Endothelial cell of umbilical vein (primary cell): ENCODE measurements at regions not wholly inside any gene's neighbourhood (a gene's known extent, or its start where the extent isn't known, plus 50 kb on each side); places are given as distances from the start of the nearest gene placed in this dataset.

Experiments
- BruUV-seq: library from RNA; stranded (reverse); fragments of 400-500 nt; replicated peaks from 2 replicates; lab custom pipeline; 2021; lab: Mats Ljungman, UMichigan
- CTCF ChIA-PET: fragments of 300-600, 350-600 bp; sonication (Branson Sonifier 250); formaldehyde crosslinking; loops from one replicate; lab custom pipeline; 2021; ENCODE audit warnings: antibody characterized with exemption, inconsistent platforms; lab: Charles Lee
- POLR2A ChIA-PET: fragments of 300-600, 350-600 bp; sonication (Branson Sonifier 250); formaldehyde crosslinking; loops from one replicate; lab custom pipeline; 2021; ENCODE audit warnings: antibody characterized with exemption, inconsistent platforms; lab: Charles Lee
- DNase-seq: peaks from one replicate; pipeline ENCODE4 v3.0.0-alpha.2; 2011; ENCODE audit warnings: low read depth, low spot score
- FAIRE-seq: peaks from 2 replicates; lab custom pipeline; 2011; peaks lifted over from hg19 to GRCh38; lab: Jason Lieb, UNC
- H2AFZ ChIP-seq: 2 replicates; pipeline ENCODE4 v1.6.0; 2012; ENCODE audit warnings: low read depth, low read length, control low read depth, inconsistent platforms
- H3K27ac ChIP-seq: 2 replicates; pipeline ENCODE4 v1.5.1; 2011; ENCODE audit warnings: low read depth, mild to moderate bottlenecking, control low read depth, low read length, moderate library complexity; ENCODE audit not compliant: insufficient read depth
- H3K27me3 ChIP-seq, 2 experiments: 2 replicates each; pipeline versions ENCODE4 v1.6.0 to v1.6.1; 2011; ENCODE audit warnings: low read length in 2 of 2, mixed read lengths in 1 of 2; ENCODE audit not compliant: control insufficient read depth in 2 of 2, insufficient read depth in 2 of 2
- H3K36me3 ChIP-seq, 2 experiments: 2 replicates in 1 of 2; 3 replicates in 1 of 2; pipeline ENCODE4 v1.5.1; 2011; ENCODE audit warnings: low read length in 2 of 2, mild to moderate bottlenecking in 1 of 2, moderate library complexity in 1 of 2; ENCODE audit not compliant: control insufficient read depth in 2 of 2, insufficient read depth in 2 of 2; ENCODE audit errors: extremely low read depth in 1 of 2
- H3K4me1 ChIP-seq: 3 replicates; pipeline ENCODE4 v1.5.1; 2011; ENCODE audit warnings: mild to moderate bottlenecking, low read length; ENCODE audit not compliant: control insufficient read depth, insufficient read depth; ENCODE audit errors: extremely low read depth
- H3K4me2 ChIP-seq: 2 replicates; pipeline ENCODE4 v1.6.1; 2011; ENCODE audit warnings: low read length, control low read depth, mixed read lengths; ENCODE audit not compliant: insufficient read depth
- H3K4me3 ChIP-seq, 3 experiments: fragments of 200-600 bp in 1 of 3; sonication (generic), shearing (Covaris generic) in 1 of 3; replicated peaks in 1 of 3; 2 replicates each; pipeline ENCODE4 v1.5.1; 2011 to 2016; ENCODE audit warnings: control low read depth in 3 of 3, low read length in 3 of 3, mild to moderate bottlenecking in 2 of 3, inconsistent platforms in 1 of 3, low read depth in 1 of 3, moderate library complexity in 1 of 3; ENCODE audit not compliant: insufficient read depth in 1 of 3
- H3K79me2 ChIP-seq: 2 replicates; pipeline ENCODE4 v1.6.0; 2012; ENCODE audit warnings: low read length, inconsistent platforms; ENCODE audit not compliant: control insufficient read depth, insufficient read depth
- H3K9ac ChIP-seq: replicated peaks from 2 replicates; pipeline ENCODE3; 2011; ENCODE audit warnings: low read length, control low read depth; ENCODE audit not compliant: insufficient read depth; ENCODE audit errors: extremely low read depth
- H3K9me1 ChIP-seq: replicated peaks from 3 replicates; pipeline ENCODE4 v1.6.0; 2011; ENCODE audit warnings: mild to moderate bottlenecking, low read length; ENCODE audit not compliant: control insufficient read depth, insufficient read depth; ENCODE audit errors: extremely low read depth
- H3K9me3 ChIP-seq: replicated peaks from 2 replicates; pipeline ENCODE4 v1.5.1; 2012; ENCODE audit warnings: low read length, inconsistent platforms; ENCODE audit not compliant: control insufficient read depth, insufficient read depth
- H4K20me1 ChIP-seq: replicated peaks from 2 replicates; pipeline ENCODE3; 2011; ENCODE audit warnings: mild to moderate bottlenecking, low read length; ENCODE audit not compliant: control insufficient read depth, insufficient read depth; ENCODE audit errors: extremely low read depth
- EZH2 ChIP-seq: IDR thresholded peaks from 2 replicates; pipeline ENCODE4 v1.6.1; 2012; ENCODE audit warnings: borderline replicate concordance, low read depth, mild to moderate bottlenecking, moderate library complexity, low read length, inconsistent platforms; ENCODE audit not compliant: severe bottlenecking
- FOS ChIP-seq: IDR thresholded peaks from 2 replicates; pipeline ENCODE4 v1.6.1; 2011; ENCODE audit warnings: mild to moderate bottlenecking, low read length, moderate library complexity, borderline replicate concordance; ENCODE audit not compliant: insufficient read depth
- GATA2 ChIP-seq: IDR thresholded peaks from 2 replicates; pipeline ENCODE4 v1.7.0; 2011; ENCODE audit warnings: low read depth, mild to moderate bottlenecking, moderate library complexity, mixed read lengths, low read length; ENCODE audit not compliant: insufficient read length, insufficient read depth
- JUN ChIP-seq: IDR thresholded peaks from 2 replicates; pipeline ENCODE4 v1.6.1; 2011; ENCODE audit warnings: borderline replicate concordance, low read depth; ENCODE audit not compliant: insufficient read length, insufficient read depth
- MAX ChIP-seq: IDR thresholded peaks from 2 replicates; pipeline ENCODE4 v1.6.1; 2011; ENCODE audit not compliant: insufficient read depth, insufficient read length
- MYC ChIP-seq: IDR thresholded peaks from one replicate; pipeline ENCODE4 v1.6.1; 2011; ENCODE audit warnings: mild to moderate bottlenecking, low read depth, low read length
- POLR2A ChIP-seq: IDR thresholded peaks from 2 replicates; pipeline ENCODE4 v1.6.1; 2012; ENCODE audit warnings: low read depth, mild to moderate bottlenecking, control low read depth, low read length
- POLR2AphosphoS5 ChIP-seq: IDR thresholded peaks from 2 replicates; pipeline ENCODE4 v1.6.1; 2012; ENCODE audit warnings: low read depth, mild to moderate bottlenecking, control low read depth, low read length, moderate library complexity; ENCODE audit not compliant: insufficient read depth
- dilution Hi-C: fragments of 300-500 bp; cut with MboI; formaldehyde crosslinking; loops from one replicate; pipeline ENCODE4 v1.15.0; 2019; ENCODE audit warnings: low sequenced_read_pairs; ENCODE audit not compliant: extremely low pct_ligation_motif_present
- intact Hi-C: fragments of 100-400 bp; cut with micrococcal nuclease; formaldehyde crosslinking; loops from one replicate; pipeline ENCODE4 v1.10.0; 2022
- TF ChIP-seq, protein P1 (sequence below), 2 donors: IDR thresholded peaks; 1 replicate in 1 of 2; 2 replicates in 1 of 2; pipeline ENCODE4 v1.5.1; 2011; ENCODE audit warnings: low read length in 2 of 2, mild to moderate bottlenecking in 2 of 2, moderate library complexity in 2 of 2, control low read depth in 1 of 2, inconsistent platforms in 1 of 2, low read depth in 1 of 2; ENCODE audit not compliant: insufficient read depth in 1 of 2; ENCODE audit errors: extremely low read depth in 1 of 2

DNA sequence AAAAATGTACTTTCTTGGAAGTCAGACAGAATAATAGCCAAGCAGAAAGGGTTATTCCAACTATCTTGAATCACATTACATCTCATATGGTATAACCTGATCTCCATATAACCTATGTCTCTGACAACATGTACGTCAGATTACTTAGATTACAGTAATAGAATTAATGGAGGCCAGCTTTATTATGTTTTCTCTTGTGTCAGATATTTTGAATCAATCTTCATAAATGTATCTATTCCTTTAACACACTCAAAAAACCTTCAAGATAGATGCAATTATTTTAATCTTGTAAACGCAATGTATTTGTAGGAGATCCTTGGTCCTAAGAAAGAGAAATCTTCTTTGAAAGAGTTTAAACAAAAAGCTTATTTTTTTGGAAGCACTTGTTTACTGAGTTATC is 188.4 kb upstream of the KLF12 start:
- peaks cover 2% of the 10 kb centered on the region for H3K9me1 ChIP-seq
- H3K4me3 ChIP-seq, result no peak overlapping the region
- intact Hi-C loops (no loop called here), dilution Hi-C loops (no loop called here)
- no peak overlapping the region for H2AFZ ChIP-seq
- H3K27me3 ChIP-seq, result no peaks in the 10 kb centered on the region
- H3K79me2 ChIP-seq, result no peaks in the 10 kb centered on the region
- TF ChIP-seq FOS, result no peak
- TF ChIP-seq MAX, result no peak
- no peak for TF ChIP-seq POLR2A
- no peak for TF ChIP-seq POLR2AphosphoS5
- no peak for TF ChIP-seq MYC
- TF ChIP-seq GATA2, result no peak
- no peak for TF ChIP-seq JUN
- TF ChIP-seq, protein P1, sequence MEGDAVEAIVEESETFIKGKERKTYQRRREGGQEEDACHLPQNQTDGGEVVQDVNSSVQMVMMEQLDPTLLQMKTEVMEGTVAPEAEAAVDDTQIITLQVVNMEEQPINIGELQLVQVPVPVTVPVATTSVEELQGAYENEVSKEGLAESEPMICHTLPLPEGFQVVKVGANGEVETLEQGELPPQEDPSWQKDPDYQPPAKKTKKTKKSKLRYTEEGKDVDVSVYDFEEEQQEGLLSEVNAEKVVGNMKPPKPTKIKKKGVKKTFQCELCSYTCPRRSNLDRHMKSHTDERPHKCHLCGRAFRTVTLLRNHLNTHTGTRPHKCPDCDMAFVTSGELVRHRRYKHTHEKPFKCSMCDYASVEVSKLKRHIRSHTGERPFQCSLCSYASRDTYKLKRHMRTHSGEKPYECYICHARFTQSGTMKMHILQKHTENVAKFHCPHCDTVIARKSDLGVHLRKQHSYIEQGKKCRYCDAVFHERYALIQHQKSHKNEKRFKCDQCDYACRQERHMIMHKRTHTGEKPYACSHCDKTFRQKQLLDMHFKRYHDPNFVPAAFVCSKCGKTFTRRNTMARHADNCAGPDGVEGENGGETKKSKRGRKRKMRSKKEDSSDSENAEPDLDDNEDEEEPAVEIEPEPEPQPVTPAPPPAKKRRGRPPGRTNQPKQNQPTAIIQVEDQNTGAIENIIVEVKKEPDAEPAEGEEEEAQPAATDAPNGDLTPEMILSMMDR (IDR thresholded peaks at IDR 0.05; ENCODE audit: extremely low read depth in 1 of 2, insufficient read depth in 1 of 2, low read depth in 1 of 2, low read length in 2 of 2), result no peak
- TF ChIP-seq EZH2, result no peak
- BruUV-seq, result no TSS peak
- FAIRE-seq (no peak), DNase-seq (no peak)
- ChIA-PET CTCF (no interaction called here), POLR2A (no interaction called here)
- H4K20me1 ChIP-seq, result no peaks in the 10 kb centered on the region
- no peaks in the 10 kb centered on the region for H3K9me3 ChIP-seq
- H3K4me2 ChIP-seq, result no peak overlapping the region
- H3K36me3 ChIP-seq, result no peaks in the 10 kb centered on the region
- no peak overlapping the region for H3K27ac ChIP-seq
- H3K9ac ChIP-seq, result no peak overlapping the region
- no peaks in the 10 kb centered on the region for H3K4me1 ChIP-seq
